H1 (cell line): ENCODE measurements at regions not wholly inside any gene's neighbourhood (a gene's known extent, or its start where the extent isn't known, plus 50 kb on each side); places are given as distances from the start of the nearest gene placed in this dataset.

Experiments used
- CTCF ChIA-PET: fragments of 300-600 bp; sonication (Branson Sonifier 250); formaldehyde crosslinking; loops from one replicate; lab custom pipeline; 2021; ENCODE audit not compliant: partially characterized antibody; lab: Charles Lee
- POLR2A ChIA-PET: fragments of 300-600 bp; sonication (Branson Sonifier 250); formaldehyde crosslinking; loops from one replicate; lab custom pipeline; 2021; ENCODE audit warnings: inconsistent platforms; ENCODE audit not compliant: partially characterized antibody; lab: Charles Lee
- DNase-seq, 2 experiments: peaks; one replicate each; pipeline versions ENCODE4 v3.0.0 to v3.0.0-alpha.2; 2010 to 2022; ENCODE audit warnings: low spot score in 2 of 2, low read depth in 1 of 2, mixed read lengths in 1 of 2
- FAIRE-seq: peaks from 2 replicates; lab custom pipeline; 2011; peaks lifted over from hg19 to GRCh38; lab: Jason Lieb, UNC
- H2AFZ ChIP-seq: 2 replicates; pipeline ENCODE4 v1.8.1; 2012; ENCODE audit warnings: low read length, inconsistent platforms
- H2AK5ac ChIP-seq: 2 replicates; pipeline ENCODE4 v1.6.1; 2013; ENCODE audit warnings: low read depth, low read length
- H2BK120ac ChIP-seq: replicated peaks from 2 replicates; pipeline ENCODE3; 2013; ENCODE audit warnings: low read depth, low read length, inconsistent platforms
- H2BK12ac ChIP-seq: 2 replicates; pipeline ENCODE4 v1.6.1; 2013; ENCODE audit warnings: low read depth, low read length
- H2BK15ac ChIP-seq: 2 replicates; pipeline ENCODE4 v1.6.1; 2013; ENCODE audit warnings: low read length
- H2BK20ac ChIP-seq: 2 replicates; pipeline ENCODE4 v1.6.1; 2013; ENCODE audit warnings: low read length
- H2BK5ac ChIP-seq: 2 replicates; pipeline ENCODE4 v1.6.1; 2013; ENCODE audit warnings: low read depth, low read length
- H3K14ac ChIP-seq: 2 replicates; pipeline ENCODE4 v1.6.1; 2013; ENCODE audit warnings: inconsistent platforms; ENCODE audit not compliant: insufficient read length
- H3K18ac ChIP-seq: 2 replicates; pipeline ENCODE4 v1.6.1; 2013; ENCODE audit warnings: low read length; ENCODE audit errors: extremely low read depth
- H3K23ac ChIP-seq: 2 replicates; pipeline ENCODE4 v1.6.1; 2013; ENCODE audit warnings: inconsistent platforms; ENCODE audit not compliant: insufficient read length
- H3K23me2 ChIP-seq: 2 replicates; pipeline ENCODE4 v1.6.1; 2013; ENCODE audit warnings: low read depth, low read length
- H3K27ac ChIP-seq: 2 replicates; pipeline ENCODE4 v1.6.1; 2011; ENCODE audit warnings: low read depth, low read length, inconsistent platforms
- H3K27me3 ChIP-seq, 4 experiments: replicated peaks in 1 of 4; 1 replicate in 1 of 4; 2 replicates in 3 of 4; pipeline versions ENCODE4 v1.6.1 to v1.8.1; 2011 to 2013; ENCODE audit warnings: low read length in 3 of 4, mild to moderate bottlenecking in 3 of 4, inconsistent platforms in 2 of 4, mixed read lengths in 2 of 4, moderate library complexity in 1 of 4; ENCODE audit not compliant: control insufficient read depth in 3 of 4, insufficient read depth in 3 of 4; ENCODE audit errors: extremely low read depth in 1 of 4
- H3K36me3 ChIP-seq, 4 experiments: 2 replicates each; pipeline versions ENCODE4 v1.6.1 to v1.8.1; 2011 to 2013; ENCODE audit warnings: mild to moderate bottlenecking in 4 of 4, low read length in 3 of 4, moderate library complexity in 2 of 4, control low read depth in 1 of 4, inconsistent platforms in 1 of 4; ENCODE audit not compliant: insufficient read depth in 4 of 4, control insufficient read depth in 2 of 4
- H3K4ac ChIP-seq: replicated peaks from 2 replicates; pipeline ENCODE3; 2013; ENCODE audit warnings: low read length, low read depth, mixed read lengths, inconsistent platforms; ENCODE audit not compliant: insufficient read length
- H3K4me1 ChIP-seq, 4 experiments: replicated peaks in 1 of 4; 1 replicate in 1 of 4; 2 replicates in 3 of 4; pipeline versions ENCODE4 v1.6.1 to v1.8.1; 2011 to 2013; ENCODE audit warnings: low read length in 3 of 4, inconsistent platforms in 2 of 4, mixed read lengths in 1 of 4; ENCODE audit not compliant: insufficient read depth in 4 of 4, control insufficient read depth in 3 of 4
- H3K4me2 ChIP-seq, 2 experiments: 2 replicates each; pipeline versions ENCODE4 v1.6.1 to v1.8.1; 2011 to 2013; ENCODE audit warnings: low read depth in 2 of 2, low read length in 2 of 2, control low read depth in 1 of 2, inconsistent platforms in 1 of 2, mild to moderate bottlenecking in 1 of 2; ENCODE audit not compliant: insufficient read depth in 1 of 2
- H3K4me3 ChIP-seq, 4 experiments: fragments of 200-600, 300-600 bp in 1 of 4; sonication (generic), shearing (Covaris generic), sonication (Bioruptor Twin) in 1 of 4; 2 replicates each; pipeline versions ENCODE4 v1.5.1 to v1.8.1; 2011 to 2016; ENCODE audit warnings: low read length in 4 of 4, low read depth in 3 of 4, control low read depth in 2 of 4, inconsistent platforms in 2 of 4, mild to moderate bottlenecking in 2 of 4, mixed read lengths in 1 of 4, moderate library complexity in 1 of 4; ENCODE audit not compliant: insufficient read depth in 2 of 4; ENCODE audit errors: extremely low read depth in 1 of 4
- H3K56ac ChIP-seq: replicated peaks from 2 replicates; pipeline ENCODE3; 2013; ENCODE audit warnings: low read depth, mild to moderate bottlenecking, mixed read lengths, low read length, inconsistent platforms; ENCODE audit not compliant: insufficient read length
- H3K79me1 ChIP-seq: 2 replicates; pipeline ENCODE4 v1.6.1; 2013; ENCODE audit warnings: low read depth, low read length, control low read depth
- H3K79me2 ChIP-seq, 2 experiments: 2 replicates each; pipeline versions ENCODE4 v1.6.1 to v1.8.1; 2012 to 2013; ENCODE audit warnings: low read length in 2 of 2, mild to moderate bottlenecking in 2 of 2, inconsistent platforms in 1 of 2; ENCODE audit not compliant: insufficient read depth in 2 of 2, control insufficient read depth in 1 of 2
- H3K9ac ChIP-seq, 4 experiments: replicated peaks in 1 of 4; 1 replicate in 1 of 4; 2 replicates in 3 of 4; pipeline versions ENCODE4 v1.6.1 to v1.8.1; 2011 to 2013; ENCODE audit warnings: low read depth in 3 of 4, low read length in 3 of 4, control low read depth in 2 of 4, mild to moderate bottlenecking in 2 of 4, moderate library complexity in 2 of 4, inconsistent platforms in 1 of 4; ENCODE audit errors: extremely low read depth in 1 of 4
- H3K9me3 ChIP-seq, 2 experiments: 2 replicates each; pipeline versions ENCODE4 v1.6.1 to v1.8.1; 2012 to 2013; ENCODE audit warnings: mild to moderate bottlenecking in 2 of 2, moderate library complexity in 2 of 2, control low read depth in 1 of 2, inconsistent platforms in 1 of 2, low read depth in 1 of 2, low read length in 1 of 2, mixed read lengths in 1 of 2; ENCODE audit not compliant: insufficient read depth in 2 of 2
- H4K20me1 ChIP-seq, 2 experiments: replicated peaks in 1 of 2; 2 replicates each; pipeline versions ENCODE3 to v1.8.1; 2011 to 2013; ENCODE audit warnings: inconsistent platforms in 2 of 2, low read length in 2 of 2, mild to moderate bottlenecking in 1 of 2; ENCODE audit not compliant: insufficient read depth in 2 of 2, control insufficient read depth in 1 of 2
- H4K5ac ChIP-seq: 2 replicates; pipeline ENCODE4 v1.6.1; 2013; ENCODE audit warnings: low read length, low read depth, mixed read lengths, inconsistent platforms; ENCODE audit not compliant: insufficient read length
- H4K8ac ChIP-seq: 2 replicates; pipeline ENCODE4 v1.8.0; 2013; ENCODE audit warnings: mild to moderate bottlenecking, moderate library complexity, low read length, inconsistent platforms; ENCODE audit not compliant: insufficient read depth; ENCODE audit errors: extremely low read depth
- H4K91ac ChIP-seq: replicated peaks from 2 replicates; pipeline ENCODE3; 2013; ENCODE audit warnings: low read length, mixed read lengths, inconsistent platforms; ENCODE audit not compliant: insufficient read length
- BCL11A ChIP-seq, 2 experiments: IDR thresholded peaks; one replicate each; pipeline ENCODE4 v1.6.1; 2011; ENCODE audit warnings: low read depth in 2 of 2, low read length in 2 of 2, mild to moderate bottlenecking in 2 of 2
- CREB1 ChIP-seq: IDR thresholded peaks from 2 replicates; pipeline ENCODE4 v1.6.1; 2012; ENCODE audit warnings: inconsistent platforms
- GABPA ChIP-seq: IDR thresholded peaks from 2 replicates; pipeline ENCODE4 v1.6.1; 2011; ENCODE audit warnings: mild to moderate bottlenecking, low read length, moderate library complexity, borderline replicate concordance; ENCODE audit not compliant: insufficient read depth
- POLR2AphosphoS5 ChIP-seq: IDR thresholded peaks from 2 replicates; pipeline ENCODE4 v1.6.1; 2011; ENCODE audit warnings: low read depth, low read length
- RBBP5 ChIP-seq: IDR thresholded peaks from 2 replicates; pipeline ENCODE4 v1.7.1; 2012; ENCODE audit warnings: low read depth, mild to moderate bottlenecking, inconsistent platforms, low read length, moderate library complexity, borderline replicate concordance
- SAP30 ChIP-seq: fragments of 300-600 bp; sonication (generic); IDR thresholded peaks from 2 replicates; pipeline ENCODE4 v1.7.1; 2012; ENCODE audit warnings: low read length, moderate library complexity, mild to moderate bottlenecking, inconsistent platforms; ENCODE audit not compliant: insufficient read depth, insufficient replicate concordance
- SIN3A ChIP-seq, 2 experiments: IDR thresholded peaks in 1 of 2; conservative IDR thresholded peaks in 1 of 2; 2 replicates each; pipeline ENCODE4 v1.6.1; 2011 to 2012; ENCODE audit warnings: low read length in 2 of 2, improper control_type of control experiment in 1 of 2, low read depth in 1 of 2, mild to moderate bottlenecking in 1 of 2
- SIRT6 ChIP-seq: IDR thresholded peaks from one replicate; pipeline ENCODE4 v1.7.1; 2012; ENCODE audit warnings: low read length, inconsistent platforms
- SIX5 ChIP-seq: IDR thresholded peaks from 2 replicates; pipeline ENCODE4 v1.6.1; 2011; ENCODE audit warnings: mild to moderate bottlenecking, low read depth, low read length
- SP2 ChIP-seq: IDR thresholded peaks from 2 replicates; pipeline ENCODE4 v1.6.1; 2012; ENCODE audit warnings: mild to moderate bottlenecking, low read length, inconsistent platforms
- SRF ChIP-seq: IDR thresholded peaks from 2 replicates; pipeline ENCODE4 v1.6.1; 2011; ENCODE audit warnings: mild to moderate bottlenecking, low read depth, low read length, moderate library complexity
- SUZ12 ChIP-seq: fragments of 200-600 bp; sonication (generic); IDR thresholded peaks from 2 replicates; pipeline ENCODE4 v1.6.1; 2012; ENCODE audit warnings: mild to moderate bottlenecking, inconsistent platforms, low read length, moderate library complexity, mixed read lengths
- ZNF274 ChIP-seq: IDR thresholded peaks from 2 replicates; pipeline ENCODE4 v1.7.0; 2012; ENCODE audit warnings: low read length, borderline replicate concordance; ENCODE audit errors: extremely low read depth
- WGBS, 2 experiments: shearing (Covaris generic) in 1 of 2; methylation state at CpG; one replicate each; pipeline versions ENCODE4 v1.1.6 to v1.1.7; 2013 to 2015; ENCODE audit warnings: low lambda C conversion rate in 2 of 2, mixed read lengths in 2 of 2, inconsistent platforms in 1 of 2, low coverage in 1 of 2, missing lambda C conversion rate in 1 of 2; ENCODE audit not compliant: insufficient replicate concordance in 2 of 2, insufficient coverage in 1 of 2, insufficient read length in 1 of 2; ENCODE audit errors: extremely low coverage in 1 of 2, missing lambda C conversion rate in 1 of 2; 5-methylcytosine and 5-hydroxymethylcytosine counted together
- TF ChIP-seq, protein P1 (sequence below): IDR thresholded peaks from 2 replicates; pipeline ENCODE4 v1.6.1; 2012; ENCODE audit warnings: low read length, inconsistent platforms

DNA sequence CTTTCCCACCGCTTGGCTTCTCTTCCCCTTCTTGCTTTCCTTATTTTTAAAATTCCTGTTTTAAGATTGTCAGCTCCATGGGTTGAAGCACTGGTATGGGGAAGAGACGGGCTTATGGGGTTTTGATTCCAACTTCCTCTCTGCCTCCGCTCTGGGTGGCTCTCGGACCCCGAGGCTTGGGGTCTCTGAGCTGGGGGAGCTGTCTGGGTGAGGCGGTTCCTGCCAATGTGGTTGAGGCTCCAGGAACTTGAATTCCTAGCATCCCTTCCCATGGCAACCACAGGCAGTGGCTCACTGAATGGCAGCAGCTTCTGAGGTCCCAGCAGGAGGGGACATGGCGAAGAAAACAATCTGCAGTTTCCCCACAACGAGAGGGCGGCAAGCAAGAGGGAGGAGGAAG lies 83.1 kb upstream of the C1orf174 start:
- no peak overlapping the region for H3K56ac ChIP-seq
- no peak overlapping the region for H4K5ac ChIP-seq
- ChIA-PET POLR2A (no interaction called here), CTCF (no interaction called here)
- H2BK5ac ChIP-seq: no peak overlapping the region
- no peaks in the 10 kb centered on the region for H3K79me1 ChIP-seq
- H3K14ac ChIP-seq: no peak overlapping the region
- H2BK12ac ChIP-seq: no peak overlapping the region
- H3K9me3 ChIP-seq: no peaks in the 10 kb centered on the region
- no peak overlapping the region for H4K8ac ChIP-seq
- H3K27me3 ChIP-seq: no peaks in the 10 kb centered on the region
- no peak overlapping the region for H2BK20ac ChIP-seq
- no peak overlapping the region for H3K23ac ChIP-seq
- DNase-seq: no peak
- no peak overlapping the region for H3K4ac ChIP-seq
- H3K4me2 ChIP-seq: no peak overlapping the region
- no peaks in the 10 kb centered on the region for H4K20me1 ChIP-seq
- no peaks in the 10 kb centered on the region for H3K36me3 ChIP-seq
- H3K18ac ChIP-seq: no peak overlapping the region
- no peak overlapping the region for H4K91ac ChIP-seq
- H3K9ac ChIP-seq: no peak overlapping the region
- no peak overlapping the region for H3K27ac ChIP-seq
- H2AK5ac ChIP-seq: no peak overlapping the region
- no peak for FAIRE-seq
- H2AFZ ChIP-seq: no peak overlapping the region
- H2BK120ac ChIP-seq: no peak overlapping the region
- TF ChIP-seq ZNF274 (no peak), GABPA (no peak), SP2 (no peak), BCL11A (IDR thresholded peaks at IDR 0.05; ENCODE audit: low read depth in 2 of 2, low read length in 2 of 2) (no peak), SIX5 (no peak), CREB1 (no peak), SUZ12 (no peak), POLR2AphosphoS5 (no peak), SIRT6 (no peak), SAP30 (no peak), RBBP5 (no peak), SRF (no peak), SIN3A (conservative IDR thresholded peaks at IDR 0.05 in 1 of 2, IDR thresholded peaks at IDR 0.05 in 1 of 2; ENCODE audit: low read depth in 1 of 2, low read length in 2 of 2) (no peak)
- TF ChIP-seq, protein P1, sequence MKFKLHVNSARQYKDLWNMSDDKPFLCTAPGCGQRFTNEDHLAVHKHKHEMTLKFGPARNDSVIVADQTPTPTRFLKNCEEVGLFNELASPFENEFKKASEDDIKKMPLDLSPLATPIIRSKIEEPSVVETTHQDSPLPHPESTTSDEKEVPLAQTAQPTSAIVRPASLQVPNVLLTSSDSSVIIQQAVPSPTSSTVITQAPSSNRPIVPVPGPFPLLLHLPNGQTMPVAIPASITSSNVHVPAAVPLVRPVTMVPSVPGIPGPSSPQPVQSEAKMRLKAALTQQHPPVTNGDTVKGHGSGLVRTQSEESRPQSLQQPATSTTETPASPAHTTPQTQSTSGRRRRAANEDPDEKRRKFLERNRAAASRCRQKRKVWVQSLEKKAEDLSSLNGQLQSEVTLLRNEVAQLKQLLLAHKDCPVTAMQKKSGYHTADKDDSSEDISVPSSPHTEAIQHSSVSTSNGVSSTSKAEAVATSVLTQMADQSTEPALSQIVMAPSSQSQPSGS: no peak
- 79% methylated on average over 8 of the region's 9 CpGs; no CpG with 5 or more reads in 1 of the 2 experiments for WGBS, 2 experiments
- no peaks in the 10 kb centered on the region; a peak in 1 of 7 replicates for H3K4me1 ChIP-seq
- no peaks in the 10 kb centered on the region for H3K79me2 ChIP-seq
- H3K4me3 ChIP-seq: no peak overlapping the region
- H2BK15ac ChIP-seq: no peak overlapping the region
- no peaks in the 10 kb centered on the region for H3K23me2 ChIP-seq
